Activated naive CD8-positive, alpha-beta T cell treated with anti-CD3 and anti-CD28 coated beads for 36 hours (primary cell): ENCODE measurements at regions not wholly inside any gene's neighbourhood (a gene's known extent, or its start where the extent isn't known, plus 50 kb on each side); places are given as distances from the start of the nearest gene placed in this dataset.

Experiments used
- DNase-seq: peaks from one replicate; pipeline ENCODE4 v3.0.0; 2021
- H3K27ac Mint-ChIP-seq: one replicate; pipeline ENCODE4 v1.8.0; 2022; ENCODE audit warnings: mild to moderate bottlenecking, moderate library complexity, mixed read lengths
- H3K27me3 Mint-ChIP-seq: one replicate; pipeline ENCODE4 v1.8.0; 2022; ENCODE audit warnings: mild to moderate bottlenecking, mixed read lengths
- H3K36me3 Mint-ChIP-seq: one replicate; pipeline ENCODE4 v1.8.0; 2021; ENCODE audit warnings: mild to moderate bottlenecking, mixed read lengths
- H3K4me1 Mint-ChIP-seq: one replicate; pipeline ENCODE4 v1.8.0; 2021; ENCODE audit warnings: mixed read lengths
- H3K4me3 Mint-ChIP-seq: one replicate; pipeline ENCODE4 v1.8.0; 2022; ENCODE audit warnings: mild to moderate bottlenecking, moderate library complexity, mixed read lengths
- H3K9me3 Mint-ChIP-seq: one replicate; pipeline ENCODE4 v1.8.0; 2022; ENCODE audit warnings: mixed read lengths

- no peak for DNase-seq
- Mint-ChIP-seq H3K4me1 (no peaks in the 10 kb centered on the region), H3K4me3 (no peak overlapping the region), H3K36me3 (no peaks in the 10 kb centered on the region), H3K27ac (no peak overlapping the region), H3K27me3 (peaks cover 3% of the 10 kb centered on the region), H3K9me3 (no peaks in the 10 kb centered on the region)
Observed at GRCh38 chr6:168874637-168875036, 379.0 kb downstream of the THBS2 start.

- no peak overlapping the region for H3K27ac Mint-ChIP-seq
- H3K36me3 Mint-ChIP-seq, result no peaks in the 10 kb centered on the region
- H3K4me3 Mint-ChIP-seq, result no peak overlapping the region
- DNase-seq, result no peak
- no peaks in the 10 kb centered on the region for H3K9me3 Mint-ChIP-seq
- no peaks in the 10 kb centered on the region for H3K4me1 Mint-ChIP-seq
- peaks cover 3% of the 10 kb centered on the region for H3K27me3 Mint-ChIP-seq
Observed at GRCh38 chr6:168873278-168874190, 380.1 kb downstream of the THBS2 start.

DNA sequence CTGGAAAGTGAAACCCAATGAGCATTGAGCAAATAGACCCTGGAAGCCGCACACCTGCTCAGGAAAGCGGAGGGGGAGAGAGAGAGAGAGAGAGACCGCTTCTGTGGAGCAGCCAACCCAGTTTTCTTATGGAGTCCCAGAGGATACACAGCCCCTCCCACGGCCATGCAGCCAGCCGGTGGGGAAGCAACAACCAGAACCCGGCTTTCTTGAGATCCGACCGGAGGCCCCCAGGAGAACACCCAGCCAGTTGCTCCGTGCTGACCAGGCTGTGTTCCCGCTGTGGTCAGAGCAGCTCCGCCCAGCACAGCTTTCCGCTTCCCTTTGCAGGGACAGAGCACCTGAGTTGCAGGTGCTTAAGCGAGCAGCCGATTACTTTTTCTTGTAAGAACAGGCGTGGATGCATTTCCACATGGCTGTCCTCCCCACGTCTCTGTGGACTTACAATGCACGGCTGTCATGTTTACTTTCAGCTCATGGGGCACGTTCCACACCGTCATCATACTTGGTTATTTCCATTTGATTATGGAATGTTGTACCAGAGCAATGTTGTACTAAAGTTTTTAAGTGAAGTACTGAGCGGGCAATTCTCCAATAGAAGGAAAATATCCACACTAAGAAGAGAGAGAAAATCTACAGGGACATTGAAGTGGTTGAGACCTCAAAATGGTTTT, 381.9 kb downstream of the THBS2 start:
- Mint-ChIP-seq H3K27ac (no peak overlapping the region), H3K4me3 (no peak overlapping the region), H3K27me3 (peaks cover 3% of the 10 kb centered on the region), H3K9me3 (no peaks in the 10 kb centered on the region), H3K4me1 (no peaks in the 10 kb centered on the region), H3K36me3 (no peaks in the 10 kb centered on the region)
- DNase-seq, result no peak

GRCh38 chr6:168870982-168871381, 382.7 kb downstream of the THBS2 start:
- no peaks in the 10 kb centered on the region for H3K9me3 Mint-ChIP-seq

DNA sequence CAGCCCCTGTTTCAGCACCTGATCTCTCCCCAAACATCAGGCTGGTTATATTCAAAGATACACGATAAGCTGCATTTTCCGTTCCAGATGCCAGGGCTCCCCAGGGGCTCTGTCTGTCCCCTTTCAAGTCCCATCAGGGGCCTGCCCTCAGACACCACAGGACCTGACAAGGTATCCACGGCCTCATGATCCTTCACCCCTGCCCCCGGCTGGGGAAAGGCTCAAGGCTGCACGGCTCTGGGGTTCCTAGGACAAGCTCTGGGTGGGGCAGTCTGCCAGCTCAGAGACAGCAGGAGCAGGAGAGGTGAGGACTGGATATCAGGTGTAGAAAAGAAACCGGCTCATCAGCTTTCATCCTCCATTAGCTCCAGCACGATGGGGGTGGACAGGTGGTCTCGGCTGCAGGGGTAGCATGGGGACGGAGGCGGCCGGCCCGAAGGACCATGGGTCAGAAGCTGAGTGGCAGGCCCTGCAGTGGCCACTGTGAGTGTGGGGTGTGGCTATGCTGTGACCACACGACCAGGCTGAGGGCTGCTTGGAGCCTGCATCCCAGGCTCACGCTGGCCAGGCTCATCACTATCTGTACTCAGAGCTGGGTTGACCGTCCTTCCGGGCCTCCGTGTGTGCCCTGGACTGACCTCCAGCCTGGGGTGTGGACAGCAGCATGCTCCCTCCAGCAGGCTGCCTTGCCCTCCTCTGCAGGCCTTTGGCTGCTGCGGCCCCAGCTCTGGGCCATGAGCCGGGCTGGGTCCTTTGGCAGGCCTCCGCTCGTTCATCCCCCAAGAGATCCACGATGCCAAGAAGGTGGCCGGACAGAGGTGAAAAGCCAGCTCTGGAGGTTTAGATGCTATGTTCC, 386.2 kb downstream of the THBS2 start:
- Mint-ChIP-seq H3K9me3 (no peaks in the 10 kb centered on the region), H3K36me3 (no peaks in the 10 kb centered on the region), H3K4me3 (no peak overlapping the region), H3K4me1 (no peaks in the 10 kb centered on the region), H3K27ac (no peak overlapping the region), H3K27me3 (peaks cover 3% of the 10 kb centered on the region)
- DNase-seq, result no peak

More at GRCh38 chr6:168870982-168871381, 382.7 kb downstream of the THBS2 start:
- H3K27ac Mint-ChIP-seq, result no peak overlapping the region
- no peaks in the 10 kb centered on the region for H3K4me1 Mint-ChIP-seq
- H3K4me3 Mint-ChIP-seq, result no peak overlapping the region
- no peak for DNase-seq
- H3K36me3 Mint-ChIP-seq, result no peaks in the 10 kb centered on the region
- peaks cover 3% of the 10 kb centered on the region for H3K27me3 Mint-ChIP-seq

- no peaks in the 10 kb centered on the region for H3K36me3 Mint-ChIP-seq
- H3K4me3 Mint-ChIP-seq, result no peak overlapping the region
- no peak overlapping the region for H3K27ac Mint-ChIP-seq
- DNase-seq, result no peak
- no peaks in the 10 kb centered on the region for H3K4me1 Mint-ChIP-seq
- H3K9me3 Mint-ChIP-seq, result no peaks in the 10 kb centered on the region
- peaks cover 6% of the 10 kb centered on the region for H3K27me3 Mint-ChIP-seq
Observed at GRCh38 chr6:168866534-168866933, 387.1 kb downstream of the THBS2 start.

GRCh38 chr6:168865522-168865921, 388.1 kb downstream of the THBS2 start:
- Mint-ChIP-seq H3K27me3 (peaks cover 7% of the 10 kb centered on the region), H3K4me1 (no peaks in the 10 kb centered on the region), H3K27ac (no peak overlapping the region)

GRCh38 chr6:168864541-168865460, 388.8 kb downstream of the THBS2 start:
- Mint-ChIP-seq H3K9me3 (no peaks in the 10 kb centered on the region), H3K36me3 (no peaks in the 10 kb centered on the region), H3K27me3 (peaks cover 8% of the 10 kb centered on the region), H3K27ac (no peak overlapping the region), H3K4me1 (no peaks in the 10 kb centered on the region), H3K4me3 (no peak overlapping the region)
- DNase-seq, result no peak

More at GRCh38 chr6:168865522-168865921, 388.1 kb downstream of the THBS2 start:
- no peaks in the 10 kb centered on the region for H3K36me3 Mint-ChIP-seq
- DNase-seq, result no peak
- H3K4me3 Mint-ChIP-seq, result no peak overlapping the region
- no peaks in the 10 kb centered on the region for H3K9me3 Mint-ChIP-seq

- DNase-seq, result no peak
- Mint-ChIP-seq H3K4me1 (no peaks in the 10 kb centered on the region), H3K9me3 (no peaks in the 10 kb centered on the region), H3K27ac (no peak overlapping the region), H3K4me3 (no peak overlapping the region), H3K36me3 (no peaks in the 10 kb centered on the region), H3K27me3 (peaks cover 8% of the 10 kb centered on the region)
Observed at GRCh38 chr6:168863467-168863866, 390.2 kb downstream of the THBS2 start.

- Mint-ChIP-seq H3K4me3 (no peak overlapping the region), H3K9me3 (no peaks in the 10 kb centered on the region), H3K27ac (no peak overlapping the region), H3K36me3 (no peaks in the 10 kb centered on the region), H3K27me3 (peaks cover 8% of the 10 kb centered on the region), H3K4me1 (no peaks in the 10 kb centered on the region)
- no peak for DNase-seq
Observed at GRCh38 chr6:168862346-168862980, 391.2 kb downstream of the THBS2 start.

GRCh38 chr6:168860987-168861386, 392.7 kb downstream of the THBS2 start:
- H3K9me3 Mint-ChIP-seq, result no peaks in the 10 kb centered on the region
- DNase-seq, result no peak
- no peak overlapping the region for H3K4me3 Mint-ChIP-seq
- no peak overlapping the region for H3K27ac Mint-ChIP-seq
- H3K4me1 Mint-ChIP-seq, result no peaks in the 10 kb centered on the region
- H3K36me3 Mint-ChIP-seq, result no peaks in the 10 kb centered on the region
- H3K27me3 Mint-ChIP-seq, result peaks cover 8% of the 10 kb centered on the region

- H3K27ac Mint-ChIP-seq, result no peak overlapping the region
- no peaks in the 10 kb centered on the region for H3K4me1 Mint-ChIP-seq
- no peak overlapping the region for H3K4me3 Mint-ChIP-seq
- DNase-seq, result no peak
- H3K27me3 Mint-ChIP-seq, result peaks cover 8% of the 10 kb centered on the region
- H3K36me3 Mint-ChIP-seq, result no peaks in the 10 kb centered on the region
- no peaks in the 10 kb centered on the region for H3K9me3 Mint-ChIP-seq
Observed at GRCh38 chr6:168860341-168860740, 393.3 kb downstream of the THBS2 start.

- no peak for DNase-seq
- H3K27me3 Mint-ChIP-seq, result peaks cover 8% of the 10 kb centered on the region
- no peak overlapping the region for H3K27ac Mint-ChIP-seq
- H3K4me3 Mint-ChIP-seq, result no peak overlapping the region
- no peaks in the 10 kb centered on the region for H3K36me3 Mint-ChIP-seq
- no peaks in the 10 kb centered on the region for H3K9me3 Mint-ChIP-seq
- H3K4me1 Mint-ChIP-seq, result no peaks in the 10 kb centered on the region
Observed at GRCh38 chr6:168858926-168859325, 394.7 kb downstream of the THBS2 start.

- H3K27ac Mint-ChIP-seq, result no peak overlapping the region
- H3K4me3 Mint-ChIP-seq, result no peak overlapping the region
- no peaks in the 10 kb centered on the region for H3K9me3 Mint-ChIP-seq
- peaks cover 8% of the 10 kb centered on the region for H3K27me3 Mint-ChIP-seq
- H3K4me1 Mint-ChIP-seq, result no peaks in the 10 kb centered on the region
- DNase-seq, result no peak
- no peaks in the 10 kb centered on the region for H3K36me3 Mint-ChIP-seq
Observed at GRCh38 chr6:168856914-168857313, 396.7 kb downstream of the THBS2 start.
